NCI-H2227 (cell line): ENCODE measurements at regions not wholly inside any gene's neighbourhood (a gene's known extent, or its start where the extent isn't known, plus 50 kb on each side); places are given as distances from the start of the nearest gene placed in this dataset.

Experiments used
- DNase-seq: peaks from one replicate; lab custom pipeline; 2025; ENCODE audit not compliant: unreplicated experiment; lab: John Stamatoyannopoulos, UW

- DNase-seq, result no peak
Measured at GRCh38 chr7:126378642-126379041, 874.1 kb downstream of the GRM8 start.

- DNase-seq, result no peak
Measured at GRCh38 chr7:126370038-126370668, 882.6 kb downstream of the GRM8 start.

GRCh38 chr7:126362746-126363145, 890.0 kb downstream of the GRM8 start:
- no peak for DNase-seq

- DNase-seq, result no peak
Measured at GRCh38 chr7:126361183-126361582, 891.6 kb downstream of the GRM8 start.

- no peak for DNase-seq
Measured at GRCh38 chr7:126339813-126340212, 912.9 kb downstream of the GRM8 start.

DNA sequence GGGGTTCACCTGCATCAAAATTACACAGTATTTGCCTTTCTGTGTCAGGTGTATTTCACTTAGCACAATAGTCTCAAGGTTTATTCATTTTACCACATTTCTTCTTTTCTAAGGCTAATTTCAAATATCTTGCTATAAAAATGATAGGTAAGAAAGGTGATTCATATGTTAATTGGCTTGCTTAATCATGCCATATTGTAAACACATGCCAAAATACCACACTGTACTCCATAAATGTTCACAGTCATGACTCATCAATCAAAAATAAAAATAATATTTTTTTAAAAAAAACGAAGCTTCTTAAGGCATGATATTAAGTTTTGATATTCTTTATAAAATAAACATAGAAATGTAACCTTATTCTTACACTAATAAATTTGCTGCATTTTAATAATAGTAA, 947.1 kb downstream of the GRM8 start:
- DNase-seq, result no peak

DNA sequence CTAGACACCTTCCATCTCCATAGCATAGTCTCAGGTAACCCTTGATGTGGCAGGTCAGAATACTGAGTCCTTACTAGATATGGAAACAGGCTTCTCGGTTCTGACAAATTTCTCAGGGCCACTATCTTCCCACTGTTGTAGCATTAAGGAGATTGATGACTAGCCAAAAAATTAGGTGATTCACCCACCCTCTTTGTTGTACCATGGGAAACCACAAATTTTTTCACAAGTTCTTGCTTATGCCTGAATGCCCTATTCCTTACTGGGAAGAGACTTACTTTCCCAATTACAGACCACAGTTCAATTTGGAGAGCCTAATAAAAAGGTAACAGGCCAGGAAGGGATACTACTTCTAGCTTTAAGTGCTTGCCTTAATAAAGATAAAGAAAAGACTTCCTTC, 948.8 kb downstream of the GRM8 start:
- no peak for DNase-seq

- DNase-seq, result no peak
Measured at GRCh38 chr7:126302639-126303038, 950.1 kb downstream of the GRM8 start.

DNA sequence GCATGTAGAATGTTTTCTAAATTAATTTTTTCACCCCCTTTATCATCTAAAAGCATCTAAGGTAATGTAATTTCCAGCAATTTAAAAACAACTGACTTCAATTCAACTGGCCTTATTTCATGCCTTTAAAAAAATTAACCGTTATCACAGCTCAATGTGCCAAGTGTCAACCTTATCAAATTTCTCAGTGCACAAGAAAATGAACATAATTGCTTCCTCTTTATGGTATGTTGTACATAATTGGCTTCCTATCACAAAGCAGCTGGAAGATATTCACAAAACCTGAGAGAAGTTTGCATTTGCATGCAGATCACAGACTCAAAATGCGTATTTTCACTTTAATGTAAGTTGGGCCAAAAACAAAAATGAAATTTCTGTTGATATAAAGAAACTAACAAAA, 966.4 kb downstream of the GRM8 start:
- no peak for DNase-seq

DNA sequence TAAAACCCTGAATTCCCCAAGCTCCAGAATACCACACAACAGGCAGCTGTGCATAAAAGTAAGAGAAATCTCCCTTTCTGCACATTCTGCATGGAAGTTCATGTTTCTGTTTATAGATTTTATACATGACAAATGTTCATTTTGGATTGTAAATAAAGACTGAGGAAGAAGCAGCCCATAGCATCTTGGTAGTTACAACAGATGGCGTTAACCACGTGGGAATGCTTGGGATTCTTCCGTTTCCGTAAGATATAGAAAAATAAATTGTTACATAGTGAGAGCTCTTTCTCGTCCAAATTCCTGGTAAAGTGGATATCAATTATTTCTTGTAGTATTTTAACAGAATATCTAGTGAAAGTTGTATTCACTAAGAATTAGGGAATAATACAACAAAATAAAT, 1016.5 kb downstream of the GRM8 start:
- no peak for DNase-seq

- no peak for DNase-seq
Measured at GRCh38 chr7:126228356-126229061, 1024.2 kb downstream of the GRM8 start.

- no peak for DNase-seq
Measured at GRCh38 chr7:126227643-126228042, 1025.1 kb downstream of the GRM8 start.

- no peak for DNase-seq
Measured at GRCh38 chr7:126227055-126227454, 1025.7 kb downstream of the GRM8 start.

- no peak for DNase-seq
Measured at GRCh38 chr7:126223729-126224128, 1029.0 kb downstream of the GRM8 start.

- no peak for DNase-seq
Measured at GRCh38 chr7:126222782-126223181, 1030.0 kb downstream of the GRM8 start.

- DNase-seq, result no peak
Measured at GRCh38 chr7:126215785-126216184, 1037.0 kb downstream of the GRM8 start.

DNA sequence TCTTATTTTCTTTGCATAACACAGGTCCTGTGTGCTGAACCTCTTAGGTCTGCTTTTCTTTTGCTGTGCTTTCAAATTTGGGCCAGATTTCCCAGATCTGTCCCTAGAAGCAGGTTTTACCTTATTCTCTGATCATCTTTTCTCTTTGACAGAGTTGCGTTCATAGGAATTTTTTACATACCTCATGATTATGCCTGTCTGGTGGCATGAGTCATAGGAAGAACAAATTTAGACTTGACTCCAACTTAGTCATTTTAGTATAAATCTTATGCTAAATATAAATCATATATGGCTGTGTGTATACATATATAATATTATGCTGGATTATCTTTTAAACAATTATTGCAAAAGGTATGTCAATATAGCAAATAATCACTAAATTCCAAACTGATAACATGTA, 1038.9 kb downstream of the GRM8 start:
- DNase-seq, result no peak

DNA sequence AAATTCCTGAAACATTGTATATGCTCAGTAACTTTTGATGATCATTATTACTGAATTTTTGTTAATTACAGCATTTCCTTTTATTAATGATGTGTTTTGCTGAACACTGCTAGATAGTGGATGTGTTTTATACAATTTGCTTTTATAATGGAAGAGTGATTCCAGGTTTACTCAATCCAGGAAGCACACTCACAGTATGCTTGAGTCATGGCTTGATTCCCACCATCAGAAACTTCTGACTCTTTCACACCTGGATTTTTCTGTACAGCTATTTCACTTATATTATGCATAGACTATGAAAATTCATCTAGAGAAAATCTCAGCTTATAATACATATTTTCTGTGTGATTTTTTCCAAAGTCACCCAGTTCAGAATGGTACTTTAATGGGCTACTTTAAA, 1040.9 kb downstream of the GRM8 start:
- no peak for DNase-seq

- DNase-seq, result no peak
Measured at GRCh38 chr7:126210707-126211106, 1042.0 kb downstream of the GRM8 start.

- DNase-seq, result no peak
Measured at GRCh38 chr7:126203185-126203584, 1049.6 kb downstream of the GRM8 start.

GRCh38 chr7:126202177-126202576, 1050.6 kb downstream of the GRM8 start:
- no peak for DNase-seq

DNA sequence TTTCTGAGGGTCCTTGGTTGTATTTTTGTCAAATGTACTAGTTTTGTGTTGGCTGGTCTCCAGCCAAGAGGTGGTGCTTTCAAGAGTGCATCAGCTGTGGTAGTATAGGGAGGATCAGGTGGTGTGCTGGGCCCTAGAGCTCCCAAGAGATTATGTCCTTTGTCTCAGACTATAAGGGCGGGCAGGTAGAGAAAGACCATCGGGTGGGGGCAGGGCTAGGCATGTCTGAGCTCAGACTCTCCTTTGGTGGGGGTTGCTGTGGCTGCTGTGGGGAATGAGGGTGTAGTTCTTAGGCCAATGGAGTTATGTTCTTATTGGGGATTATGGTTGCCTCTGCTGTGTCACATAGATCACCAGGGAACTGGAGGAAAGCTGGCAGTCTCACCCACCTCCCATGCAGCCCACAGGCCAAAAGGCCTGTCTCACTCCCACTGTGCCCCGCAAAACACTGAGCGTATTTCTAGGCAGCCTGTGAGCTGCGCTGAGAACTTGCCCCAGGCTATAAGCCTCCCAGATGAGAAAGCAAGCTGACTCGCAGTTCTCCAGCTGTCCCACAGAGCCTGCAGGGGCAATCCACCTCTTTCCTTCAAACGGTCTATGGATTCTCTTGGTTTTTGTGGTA, 1066.7 kb downstream of the GRM8 start:
- no peak for DNase-seq
